PFSK-1 (cell line): ENCODE measurements at regions not wholly inside any gene's neighbourhood (a gene's known extent, or its start where the extent isn't known, plus 50 kb on each side); places are given as distances from the start of the nearest gene placed in this dataset.

ENCODE experiments used
- FOXP2 ChIP-seq: optimal IDR thresholded peaks from 2 replicates; pipeline ENCODE3; 2011; ENCODE audit warnings: borderline replicate concordance, control low read depth, inconsistent platforms; ENCODE audit not compliant: insufficient read depth; ENCODE audit errors: extremely low read length, extremely low read depth
- POLR2AphosphoS5 ChIP-seq: IDR thresholded peaks from 2 replicates; pipeline ENCODE4 v1.6.1; 2012; ENCODE audit warnings: low read depth, mild to moderate bottlenecking, control low read depth, low read length, moderate library complexity
- SIN3A ChIP-seq: IDR thresholded peaks from 2 replicates; pipeline ENCODE4 v1.6.1; 2012; ENCODE audit warnings: mild to moderate bottlenecking, low read length, moderate library complexity, borderline replicate concordance; ENCODE audit not compliant: insufficient read depth
- TAF1 ChIP-seq: IDR thresholded peaks from 2 replicates; pipeline ENCODE4 v1.6.1; 2012; ENCODE audit warnings: low read length, control low read depth, borderline replicate concordance; ENCODE audit not compliant: insufficient read depth
- TF ChIP-seq, protein P1 (sequence below), 2 experiments: IDR thresholded peaks; 2 replicates each; pipeline versions ENCODE4 v1.6.1 to v1.8.0; 2011 to 2012; ENCODE audit warnings: low read depth in 2 of 2, low read length in 2 of 2, control low read depth in 1 of 2, inconsistent platforms in 1 of 2, mild to moderate bottlenecking in 1 of 2, moderate library complexity in 1 of 2; ENCODE audit not compliant: insufficient read depth in 1 of 2

DNA sequence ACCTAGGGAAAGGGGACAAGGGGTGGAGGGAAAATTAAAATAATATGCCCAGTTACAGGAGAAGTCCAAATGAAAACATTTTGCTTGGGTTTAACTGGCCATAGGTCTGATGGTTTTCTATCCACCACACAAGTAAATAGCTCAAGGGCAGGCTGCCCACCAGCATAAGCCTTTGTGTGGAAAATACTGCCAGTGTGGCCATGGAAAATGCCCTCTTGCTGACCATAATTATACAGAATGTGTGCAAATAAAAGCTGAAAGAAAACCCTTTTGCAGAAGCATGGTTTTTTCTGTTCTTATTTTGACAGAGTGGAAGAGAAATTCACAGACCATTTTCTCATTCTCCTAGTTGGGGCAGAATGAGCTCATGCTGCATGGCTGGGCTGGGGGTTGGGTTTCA lies 111.3 kb upstream of the SIX2 start:
- TF ChIP-seq FOXP2 = no peak
- TF ChIP-seq, protein P1, sequence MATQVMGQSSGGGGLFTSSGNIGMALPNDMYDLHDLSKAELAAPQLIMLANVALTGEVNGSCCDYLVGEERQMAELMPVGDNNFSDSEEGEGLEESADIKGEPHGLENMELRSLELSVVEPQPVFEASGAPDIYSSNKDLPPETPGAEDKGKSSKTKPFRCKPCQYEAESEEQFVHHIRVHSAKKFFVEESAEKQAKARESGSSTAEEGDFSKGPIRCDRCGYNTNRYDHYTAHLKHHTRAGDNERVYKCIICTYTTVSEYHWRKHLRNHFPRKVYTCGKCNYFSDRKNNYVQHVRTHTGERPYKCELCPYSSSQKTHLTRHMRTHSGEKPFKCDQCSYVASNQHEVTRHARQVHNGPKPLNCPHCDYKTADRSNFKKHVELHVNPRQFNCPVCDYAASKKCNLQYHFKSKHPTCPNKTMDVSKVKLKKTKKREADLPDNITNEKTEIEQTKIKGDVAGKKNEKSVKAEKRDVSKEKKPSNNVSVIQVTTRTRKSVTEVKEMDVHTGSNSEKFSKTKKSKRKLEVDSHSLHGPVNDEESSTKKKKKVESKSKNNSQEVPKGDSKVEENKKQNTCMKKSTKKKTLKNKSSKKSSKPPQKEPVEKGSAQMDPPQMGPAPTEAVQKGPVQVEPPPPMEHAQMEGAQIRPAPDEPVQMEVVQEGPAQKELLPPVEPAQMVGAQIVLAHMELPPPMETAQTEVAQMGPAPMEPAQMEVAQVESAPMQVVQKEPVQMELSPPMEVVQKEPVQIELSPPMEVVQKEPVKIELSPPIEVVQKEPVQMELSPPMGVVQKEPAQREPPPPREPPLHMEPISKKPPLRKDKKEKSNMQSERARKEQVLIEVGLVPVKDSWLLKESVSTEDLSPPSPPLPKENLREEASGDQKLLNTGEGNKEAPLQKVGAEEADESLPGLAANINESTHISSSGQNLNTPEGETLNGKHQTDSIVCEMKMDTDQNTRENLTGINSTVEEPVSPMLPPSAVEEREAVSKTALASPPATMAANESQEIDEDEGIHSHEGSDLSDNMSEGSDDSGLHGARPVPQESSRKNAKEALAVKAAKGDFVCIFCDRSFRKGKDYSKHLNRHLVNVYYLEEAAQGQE (IDR thresholded peaks at IDR 0.05; ENCODE audit: insufficient read depth in 1 of 2, low read depth in 2 of 2, low read length in 2 of 2) = no peak
- no peak for TF ChIP-seq POLR2AphosphoS5
- TF ChIP-seq TAF1 = no peak
- no peak for TF ChIP-seq SIN3A

DNA sequence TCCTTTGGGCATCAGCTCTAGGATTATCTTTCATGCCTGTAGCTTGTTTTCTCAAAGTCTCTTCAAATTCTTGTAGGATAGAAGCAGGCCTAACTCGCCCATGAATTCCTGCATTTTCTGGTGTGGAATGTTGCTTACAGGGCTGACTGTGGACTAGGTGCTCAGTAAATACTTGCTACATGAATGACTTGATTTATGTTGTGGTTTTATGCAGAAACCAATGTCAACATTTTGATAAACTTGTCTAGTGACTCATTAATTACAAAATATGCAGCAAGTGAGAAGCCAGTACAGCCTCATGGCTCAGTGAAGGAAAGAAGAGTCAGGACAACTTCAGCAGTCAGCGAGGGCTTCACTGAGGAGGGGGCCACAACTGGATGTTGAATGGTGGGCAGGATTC lies 110.6 kb upstream of the SIX2 start:
- TF ChIP-seq FOXP2 (no peak), SIN3A (no peak), POLR2AphosphoS5 (no peak), TAF1 (no peak)
- TF ChIP-seq, protein P1 (IDR thresholded peaks at IDR 0.05; ENCODE audit: insufficient read depth in 1 of 2, low read depth in 2 of 2, low read length in 2 of 2) = no peak

DNA sequence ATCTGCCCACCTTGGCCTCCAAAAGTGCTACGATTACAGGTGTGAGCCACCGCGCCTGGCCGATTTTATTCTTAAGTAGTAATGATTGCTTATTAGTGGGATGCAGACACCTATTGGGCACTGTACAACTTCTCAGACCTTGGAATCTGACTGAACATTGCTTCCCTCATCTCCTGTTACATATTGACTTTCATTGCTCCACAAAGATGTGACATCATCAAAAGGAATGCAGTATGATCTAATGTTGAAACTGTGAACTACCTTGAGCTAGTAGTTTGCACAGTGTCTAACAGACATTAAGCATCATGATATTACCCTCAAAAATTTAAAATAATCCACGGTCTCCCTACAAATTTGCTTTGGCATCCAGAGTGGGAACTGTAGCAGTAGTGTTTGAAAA lies 109.8 kb upstream of the SIX2 start:
- TF ChIP-seq POLR2AphosphoS5 = no peak
- no peak for TF ChIP-seq TAF1
- TF ChIP-seq SIN3A = no peak
- TF ChIP-seq FOXP2 = no peak
- TF ChIP-seq, protein P1 (IDR thresholded peaks at IDR 0.05; ENCODE audit: insufficient read depth in 1 of 2, low read depth in 2 of 2, low read length in 2 of 2) = no peak

DNA sequence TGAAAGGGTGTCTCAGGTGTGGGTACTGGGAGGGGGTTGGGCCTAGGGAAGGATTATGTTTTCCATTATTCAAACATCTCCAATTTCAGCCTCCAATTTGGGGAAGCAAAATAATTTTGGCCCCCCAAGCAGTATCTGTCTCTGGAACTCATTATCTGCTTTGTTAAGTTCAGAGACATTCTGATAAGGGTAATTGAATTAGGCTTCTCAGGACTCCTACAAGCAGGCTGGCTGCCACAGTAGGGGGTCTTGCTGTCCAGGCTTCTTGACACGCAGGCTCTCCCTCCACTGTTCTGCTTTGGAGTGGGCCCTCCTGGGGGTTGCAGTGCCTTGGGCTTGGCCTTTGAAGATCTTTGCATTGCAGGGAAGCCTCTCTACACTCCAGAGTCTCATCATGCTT lies 108.1 kb upstream of the SIX2 start:
- TF ChIP-seq POLR2AphosphoS5 (no peak), FOXP2 (no peak), TAF1 (no peak), SIN3A (no peak)
- TF ChIP-seq, protein P1 (IDR thresholded peaks at IDR 0.05; ENCODE audit: insufficient read depth in 1 of 2, low read depth in 2 of 2, low read length in 2 of 2) = no peak

DNA sequence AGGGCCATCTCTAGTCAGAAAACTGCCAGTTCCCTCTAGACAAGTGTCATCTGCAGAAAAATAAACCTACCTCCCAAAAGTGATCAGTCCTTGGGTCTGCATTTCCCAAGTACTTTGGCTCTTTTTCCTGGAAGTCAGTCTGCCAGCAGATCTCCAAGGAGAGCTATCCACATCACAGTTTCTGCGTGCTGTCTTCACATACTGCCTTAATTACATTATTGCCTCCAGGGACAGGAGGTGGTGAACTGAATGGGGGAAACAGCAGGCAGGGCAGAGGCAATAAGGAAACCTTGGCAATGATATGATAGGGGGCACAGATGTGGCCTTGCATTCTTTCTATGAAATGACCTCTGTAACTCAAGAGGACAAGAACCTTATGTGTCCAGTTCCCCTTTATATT lies 105.9 kb upstream of the SIX2 start:
- TF ChIP-seq, protein P1 (IDR thresholded peaks at IDR 0.05; ENCODE audit: insufficient read depth in 1 of 2, low read depth in 2 of 2, low read length in 2 of 2) = no peak
- TF ChIP-seq SIN3A (no peak), TAF1 (no peak), POLR2AphosphoS5 (no peak), FOXP2 (no peak)
